Aorta (tissue), 5 donors: ENCODE measurements at regions not wholly inside any gene's neighbourhood (a gene's known extent, or its start where the extent isn't known, plus 50 kb on each side); places are given as distances from the start of the nearest gene placed in this dataset.

Source experiments
- ATAC-seq: fragments of 200-7000 bp; cut with Tn5 transposase; one replicate; pipeline ENCODE4 v1.9.1; 2022; ENCODE audit warnings: moderate library complexity; ENCODE audit not compliant: low FRiP score
- DNase-seq, 2 donors: peaks; one replicate each; pipeline ENCODE4 v3.0.0-alpha.2; 2020
- H3K27ac ChIP-seq, 2 donors: one replicate each; pipeline ENCODE4 v1.5.1; 2013; ENCODE audit warnings: low read length in 2 of 2, mild to moderate bottlenecking in 2 of 2, moderate library complexity in 2 of 2, control low read depth in 1 of 2, inconsistent platforms in 1 of 2, low read depth in 1 of 2
- H3K27me3 ChIP-seq, 2 donors: one replicate each; pipeline ENCODE4 v1.6.1; 2013; ENCODE audit warnings: control low read depth in 1 of 2, low read length in 1 of 2, mild to moderate bottlenecking in 1 of 2, moderate library complexity in 1 of 2; ENCODE audit not compliant: insufficient read depth in 2 of 2, control insufficient read depth in 1 of 2
- H3K36me3 ChIP-seq, 2 donors: one replicate each; pipeline ENCODE4 v1.6.1; 2013; ENCODE audit warnings: control low read depth in 1 of 2, low read length in 1 of 2, mild to moderate bottlenecking in 1 of 2; ENCODE audit not compliant: insufficient read depth in 2 of 2, control insufficient read depth in 1 of 2
- H3K4me1 ChIP-seq, 2 donors: one replicate each; pipeline ENCODE4 v1.6.1; 2013; ENCODE audit warnings: low read length in 2 of 2, control low read depth in 1 of 2, mild to moderate bottlenecking in 1 of 2, moderate library complexity in 1 of 2; ENCODE audit not compliant: insufficient read depth in 2 of 2, control insufficient read depth in 1 of 2
- H3K4me3 ChIP-seq, 2 donors: one replicate each; pipeline ENCODE4 v1.5.1; 2013; ENCODE audit warnings: low read length in 2 of 2, control low read depth in 1 of 2, mild to moderate bottlenecking in 1 of 2
- H3K9me3 ChIP-seq: one replicate; pipeline ENCODE4 v1.6.1; 2013; ENCODE audit warnings: mild to moderate bottlenecking, low read length; ENCODE audit not compliant: control insufficient read depth
- WGBS, 2 donors: extraction: QIAGEN DNeasy Blood & Tissue Kit; methylation state at CpG; one replicate each; pipeline ENCODE4 v1.1.7; 2013; 5-methylcytosine and 5-hydroxymethylcytosine counted together
- intact Hi-C, 2 donors: fragments of 100-400 bp; cut with DNase I; formaldehyde crosslinking; loops; one replicate each; pipeline versions ENCODE4 v1.14.2 to v1.15.0; 2022
- donor health status: healthy with polysubstance abuse.
- donor health status: Bipolar disorder and iron deficiency.
- donor health status: DM: no; HTN: no; CAD: no.
- donor health status: DM: no; HTN: no; CAD: no.
- donor health status: DM: yes; HTN: yes; CAD: no.

DNA sequence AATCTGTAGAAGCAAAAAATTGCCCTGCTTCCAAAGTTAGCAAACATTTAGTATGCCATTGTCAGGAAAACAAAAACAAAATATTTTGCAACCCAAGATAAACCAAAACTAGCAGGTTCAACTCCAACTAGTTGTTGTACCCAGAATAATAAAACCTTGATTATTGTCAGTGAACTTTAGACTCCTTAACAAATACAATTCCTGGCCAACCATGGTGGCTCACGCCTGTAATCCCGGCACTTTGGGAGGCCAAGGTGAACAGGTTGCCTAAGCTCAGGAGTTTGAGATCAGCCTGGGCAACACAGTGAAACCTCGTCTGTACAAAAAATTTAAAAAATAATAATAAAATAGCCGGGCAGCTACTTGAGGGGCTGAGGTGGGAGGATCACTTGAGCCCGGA, 53.6 kb upstream of the EPCAM start:
- H3K36me3 ChIP-seq: no peaks in the 10 kb centered on the region
- no peak overlapping the region for H3K4me3 ChIP-seq
- DNase-seq: no peak
- ATAC-seq: no peak
- intact Hi-C loops: no loop called here
- no peaks in the 10 kb centered on the region for H3K9me3 ChIP-seq
- no peaks in the 10 kb centered on the region for H3K4me1 ChIP-seq
- no peaks in the 10 kb centered on the region for H3K27me3 ChIP-seq
- H3K27ac ChIP-seq: no peak overlapping the region
- 93% methylated on average over 5 of the region's 5 CpGs for WGBS, 2 donors

DNA sequence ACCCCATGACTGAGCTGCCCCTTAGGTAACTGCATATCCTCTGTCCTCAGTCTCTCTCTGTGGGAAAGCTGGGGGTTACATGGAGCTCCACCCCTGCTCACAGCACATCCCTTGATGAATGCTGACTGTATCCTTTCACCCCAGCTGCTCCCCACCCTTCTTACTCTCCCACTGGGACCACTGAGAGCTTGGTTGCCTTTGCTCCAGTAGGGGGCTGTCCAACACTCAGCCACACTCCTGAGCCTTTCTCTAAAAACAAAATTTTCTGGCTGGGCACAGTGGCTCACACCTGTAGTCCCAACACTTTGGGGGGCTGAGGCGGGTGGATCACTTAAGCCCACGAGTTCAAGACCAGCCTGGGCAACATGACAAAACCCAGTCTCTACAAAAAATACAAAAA, 55.4 kb upstream of the EPCAM start:
- intact Hi-C loops: no loop called here

GRCh38 chr2:47313141-47313691, 55.9 kb upstream of the EPCAM start:
- Histone ChIP-seq H3K36me3 (no peaks in the 10 kb centered on the region), H3K27me3 (no peaks in the 10 kb centered on the region), H3K9me3 (no peaks in the 10 kb centered on the region), H3K4me3 (no peak overlapping the region), H3K27ac (no peak overlapping the region), H3K4me1 (no peaks in the 10 kb centered on the region)
- 82 to 85% methylated on average over 6 of the region's 6 CpGs for WGBS, 2 donors
- ATAC-seq (no peak), DNase-seq (no peak)
- intact Hi-C loops: no loop called here

More for the DNA sequence above, 55.4 kb upstream of the EPCAM start:
- no peak overlapping the region for H3K27ac ChIP-seq
- no peak for ATAC-seq
- H3K9me3 ChIP-seq: no peaks in the 10 kb centered on the region
- H3K4me1 ChIP-seq: no peaks in the 10 kb centered on the region
- 77 to 83% methylated on average over 2 of the region's 2 CpGs for WGBS, 2 donors
- DNase-seq: no peak
- no peak overlapping the region for H3K4me3 ChIP-seq
- H3K36me3 ChIP-seq: no peaks in the 10 kb centered on the region
- no peaks in the 10 kb centered on the region for H3K27me3 ChIP-seq

DNA sequence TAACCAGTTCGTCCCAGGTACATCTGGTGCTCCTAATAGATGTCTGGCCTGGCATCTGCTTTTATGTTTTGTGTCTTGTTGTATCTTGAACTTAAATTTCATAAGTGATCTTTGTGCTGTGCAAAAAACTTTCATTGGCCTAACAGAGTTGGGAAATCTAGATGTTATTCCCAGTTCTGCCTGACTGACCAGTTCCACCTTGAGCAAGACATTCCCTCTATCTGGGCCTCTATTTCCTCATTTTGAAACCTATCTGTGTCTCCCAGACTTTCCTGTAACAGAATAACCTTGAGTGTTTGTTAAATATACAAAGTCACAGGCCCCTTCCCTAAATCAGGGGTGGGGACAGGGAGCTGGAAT, 56.6 kb upstream of the EPCAM start:
- H3K27ac ChIP-seq: no peak overlapping the region
- no peaks in the 10 kb centered on the region for H3K27me3 ChIP-seq
- intact Hi-C loops: no loop called here
- H3K4me3 ChIP-seq: no peak overlapping the region
- ATAC-seq (no peak), DNase-seq (no peak)
- H3K9me3 ChIP-seq: no peaks in the 10 kb centered on the region
- no peaks in the 10 kb centered on the region for H3K36me3 ChIP-seq
- 97 to 99% methylated on average over 1 of the region's 1 CpG for WGBS, 2 donors
- H3K4me1 ChIP-seq: no peaks in the 10 kb centered on the region

GRCh38 chr2:47311764-47312490, 57.2 kb upstream of the EPCAM start:
- DNase-seq: no peak
- WGBS, 2 donors: 95 to 96% methylated on average over 7 of the region's 7 CpGs
- ATAC-seq: no peak
- no peaks in the 10 kb centered on the region for H3K4me1 ChIP-seq
- no peaks in the 10 kb centered on the region for H3K27me3 ChIP-seq
- no peaks in the 10 kb centered on the region for H3K9me3 ChIP-seq
- no peak overlapping the region for H3K4me3 ChIP-seq
- H3K27ac ChIP-seq: no peak overlapping the region
- intact Hi-C loops: no loop called here
- H3K36me3 ChIP-seq: no peaks in the 10 kb centered on the region

DNA sequence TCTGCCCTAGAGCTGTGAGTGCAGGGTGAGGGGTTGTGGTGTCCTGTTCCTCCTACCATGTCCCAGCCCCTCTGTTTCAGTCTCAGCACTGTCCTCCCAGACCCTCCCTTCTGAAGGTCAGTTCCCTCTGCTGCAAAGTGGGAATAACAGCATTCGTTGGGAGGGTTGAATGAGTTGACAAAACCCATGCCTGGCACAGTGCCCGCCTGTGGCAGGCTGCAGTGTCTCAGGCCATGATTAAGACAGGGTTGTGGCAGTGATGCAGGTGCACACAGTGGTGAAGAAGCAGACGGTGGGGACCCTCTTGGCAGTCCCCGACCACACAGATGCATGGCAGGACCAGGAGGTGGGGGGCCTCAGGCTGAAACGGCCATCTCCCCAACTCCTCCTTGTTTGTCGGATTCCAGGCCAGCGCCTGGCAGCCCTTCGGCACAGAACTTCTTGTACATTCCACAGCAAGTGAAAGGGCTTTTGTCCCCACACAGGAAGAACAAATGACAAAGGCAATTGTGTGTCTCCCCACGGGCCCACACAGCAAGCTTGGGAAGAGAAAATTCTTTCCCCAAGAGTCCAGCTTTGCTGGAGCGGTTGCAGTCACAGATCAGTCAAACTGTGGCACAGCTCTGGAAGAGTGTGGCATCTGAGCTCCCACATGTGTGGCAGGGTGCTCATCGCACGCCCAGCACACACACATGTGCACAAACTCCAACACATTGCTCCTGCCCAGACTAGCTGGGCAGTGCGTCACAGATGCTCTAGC, 58.1 kb upstream of the EPCAM start:
- no peak overlapping the region for H3K4me3 ChIP-seq
- H3K36me3 ChIP-seq: no peaks in the 10 kb centered on the region
- ATAC-seq: peak; percentile 51
- peak overlapping the region in 1 of 2 donors; percentile 31 for H3K27ac ChIP-seq
- peak in 1 of 2 donors; percentile 83 for DNase-seq
- intact Hi-C loops: no loop called here
- H3K4me1 ChIP-seq: no peaks in the 10 kb centered on the region
- WGBS, 2 donors: 25 to 29% methylated on average over 13 of the region's 13 CpGs
- H3K27me3 ChIP-seq: no peaks in the 10 kb centered on the region
- no peaks in the 10 kb centered on the region for H3K9me3 ChIP-seq

DNA sequence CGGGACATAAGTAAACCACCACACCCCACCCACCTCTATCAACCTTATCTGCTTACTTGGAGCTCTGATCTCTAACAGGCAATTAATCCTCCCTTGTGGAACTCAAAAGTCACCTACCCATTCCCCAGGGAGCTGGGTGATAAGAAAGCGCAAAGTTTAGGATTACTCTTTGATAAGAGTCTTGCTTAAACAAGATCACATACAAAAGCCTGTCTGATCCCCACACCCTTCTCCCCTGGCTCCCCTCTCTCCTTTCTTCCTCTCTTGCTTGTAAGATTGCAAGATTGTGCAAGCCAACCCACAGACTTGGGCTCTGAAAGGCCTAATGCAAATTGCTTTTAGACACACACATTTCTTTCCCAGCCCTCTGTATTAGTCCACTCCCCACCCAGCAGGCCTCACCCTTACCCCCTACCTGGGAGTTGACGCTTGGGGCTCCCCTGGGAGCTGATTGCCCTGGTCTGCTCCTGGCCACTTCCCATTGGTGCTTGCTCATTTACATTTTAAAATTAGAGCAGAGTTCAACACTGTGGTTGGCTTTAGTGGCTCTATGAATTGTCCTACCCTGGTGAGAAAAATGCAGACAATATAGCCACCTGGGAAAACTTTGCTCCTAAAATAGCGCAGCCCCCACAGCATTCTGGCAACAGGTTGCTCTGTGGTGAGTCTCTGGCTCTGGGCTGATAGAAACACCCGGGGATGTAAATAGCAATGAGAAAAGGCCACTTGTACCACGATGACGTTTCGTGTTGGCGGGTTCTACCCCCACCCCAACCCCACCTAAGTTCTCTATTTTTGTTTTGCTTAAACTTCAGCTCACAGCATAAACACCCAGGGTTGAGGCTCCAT, 58.9 kb upstream of the EPCAM start:
- Histone ChIP-seq H3K4me3 (no peak overlapping the region), H3K9me3 (no peaks in the 10 kb centered on the region), H3K27ac (peak overlapping the region in 1 of 2 donors; percentile 31), H3K36me3 (no peaks in the 10 kb centered on the region), H3K4me1 (no peaks in the 10 kb centered on the region), H3K27me3 (no peaks in the 10 kb centered on the region)
- DNase-seq (no peak), ATAC-seq (peak; percentile 10)
- 35 to 37% methylated on average over 9 of the region's 9 CpGs for WGBS, 2 donors
- intact Hi-C loops: no loop called here

GRCh38 chr2:47309472-47309951, 59.6 kb upstream of the EPCAM start:
- Histone ChIP-seq H3K4me3 (no peak overlapping the region), H3K36me3 (no peaks in the 10 kb centered on the region), H3K27me3 (no peaks in the 10 kb centered on the region), H3K9me3 (no peaks in the 10 kb centered on the region), H3K4me1 (no peaks in the 10 kb centered on the region), H3K27ac (no peak overlapping the region)
- WGBS, 2 donors: 80 to 81% methylated on average over 5 of the region's 5 CpGs
- DNase-seq: no peak
- no peak for ATAC-seq
- intact Hi-C loops: no loop called here
